GM19043 (cell line): ENCODE measurements at regions not wholly inside any gene's neighbourhood (a gene's known extent, or its start where the extent isn't known, plus 50 kb on each side); places are given as distances from the start of the nearest gene placed in this dataset.

Experiments
- ATAC-seq: cut with Tn5 transposase; IDR thresholded peaks from one replicate; pipeline ENCODE4 v1.9.1; 2021; ENCODE audit warnings: low read depth; ENCODE audit not compliant: unreplicated experiment

- ATAC-seq: no peak
Observed at GRCh38 chr13:99862244-99862643, 109.3 kb downstream of the ZIC5 start.

- no peak for ATAC-seq
Observed at GRCh38 chr13:99861771-99862170, 109.8 kb downstream of the ZIC5 start.

GRCh38 chr13:99860745-99861144 lies 110.8 kb downstream of the ZIC5 start:
- no peak for ATAC-seq

GRCh38 chr13:99859178-99860177 lies 112.1 kb downstream of the ZIC5 start:
- ATAC-seq: peak; percentile 71

- ATAC-seq: no peak
Observed at GRCh38 chr13:99857738-99858137, 113.8 kb downstream of the ZIC5 start.

- no peak for ATAC-seq
Observed at GRCh38 chr13:99855526-99856420, 115.8 kb downstream of the ZIC5 start.

- no peak for ATAC-seq
Observed at GRCh38 chr13:99854366-99854765, 117.2 kb downstream of the ZIC5 start.

- ATAC-seq: no peak
Observed at GRCh38 chr13:99847318-99847750, 124.2 kb downstream of the ZIC5 start.

- no peak for ATAC-seq
Observed at GRCh38 chr13:99845161-99845874, 126.2 kb downstream of the ZIC5 start.

GRCh38 chr13:99844421-99844820 lies 127.1 kb downstream of the ZIC5 start:
- no peak for ATAC-seq

GRCh38 chr13:99843872-99844271 lies 127.7 kb downstream of the ZIC5 start:
- ATAC-seq: no peak

- ATAC-seq: no peak
Observed at GRCh38 chr13:99842405-99842804, 129.2 kb downstream of the ZIC5 start.

GRCh38 chr13:99836291-99836690 lies 135.3 kb downstream of the ZIC5 start:
- ATAC-seq: no peak

- no peak for ATAC-seq
Observed at GRCh38 chr13:99835442-99835841, 136.1 kb downstream of the ZIC5 start.

GRCh38 chr13:99834246-99834645 lies 137.3 kb downstream of the ZIC5 start:
- no peak for ATAC-seq

GRCh38 chr13:99832347-99832746 lies 139.2 kb downstream of the ZIC5 start:
- ATAC-seq: no peak

GRCh38 chr13:99830931-99831330 lies 140.6 kb downstream of the ZIC5 start:
- no peak for ATAC-seq

GRCh38 chr13:99829593-99830239 lies 141.9 kb downstream of the ZIC5 start:
- ATAC-seq: no peak

- ATAC-seq: no peak
Observed at GRCh38 chr13:99829161-99829560, 142.4 kb downstream of the ZIC5 start.

- no peak for ATAC-seq
Observed at GRCh38 chr13:99828735-99829134, 142.8 kb downstream of the ZIC5 start.
